ENCODE measurements at regions not wholly inside any gene's neighbourhood (a gene's known extent, or its start where the extent isn't known, plus 50 kb on each side); places are given as distances from the start of the nearest gene placed in this dataset.

- no peak for TF ChIP-seq EZH2 (IDR thresholded peaks at IDR 0.05; ENCODE audit: low read length)
- TF ChIP-seq CTCF (optimal IDR thresholded peaks at IDR 0.05 in 1 of 3, IDR thresholded peaks at IDR 0.05 in 1 of 3, conservative IDR thresholded peaks at IDR 0.05 in 1 of 3; ENCODE audit: extremely low read depth in 1 of 3, insufficient read depth in 2 of 3, low read length in 3 of 3): no peak
- dilution Hi-C loops (cut with MboI; ENCODE audit: extremely low pct_ligation_motif_present, low sequenced_read_pairs): no loop called here
Measured at GRCh38 chr5:57025961-57026360, 74.0 kb upstream of the MIER3 start.

GRCh38 chr5:57028161-57028560 lies 76.2 kb upstream of the MIER3 start:
- Histone ChIP-seq H3K36me3 (ENCODE audit: control insufficient read depth in 2 of 2, extremely low read depth in 1 of 2, insufficient read depth in 2 of 2, low read length in 2 of 2) (no peaks in the 10 kb centered on the region), H3K27me3 (ENCODE audit: control insufficient read depth, extremely low read depth, insufficient read depth, low read length) (no peaks in the 10 kb centered on the region), H4K20me1 (ENCODE audit: control insufficient read depth, extremely low read depth, insufficient read depth, low read length) (no peaks in the 10 kb centered on the region), H3K4me2 (ENCODE audit: control insufficient read depth, extremely low read depth, insufficient read depth, low read depth, low read length) (no peak overlapping the region), H3K4me3 (ENCODE audit: control insufficient read depth in 2 of 3, extremely low read depth in 1 of 3, insufficient read depth in 2 of 3, low read depth in 1 of 3, low read length in 3 of 3) (no peak overlapping the region), H2AFZ (ENCODE audit: control insufficient read depth, low read length) (no peak overlapping the region), H3K9me1 (ENCODE audit: control insufficient read depth, extremely low read depth, insufficient read depth, low read length) (no peaks in the 10 kb centered on the region), H3K9me3 (ENCODE audit: control insufficient read depth, low read depth, low read length) (no peaks in the 10 kb centered on the region), H3K9ac (ENCODE audit: control insufficient read depth, extremely low read depth, insufficient read depth, low read length) (no peak overlapping the region), H3K27ac (ENCODE audit: control insufficient read depth, insufficient read depth, low read length) (no peak overlapping the region), H3K79me2 (ENCODE audit: control insufficient read depth, insufficient read depth, low read length) (no peaks in the 10 kb centered on the region), H3K4me1 (ENCODE audit: control insufficient read depth, extremely low read depth, insufficient read depth, low read length) (peaks cover 2% of the 10 kb centered on the region)
- dilution Hi-C loops (cut with MboI; ENCODE audit: extremely low pct_ligation_motif_present, low sequenced_read_pairs): no loop called here
- no peak for TF ChIP-seq CTCF (optimal IDR thresholded peaks at IDR 0.05 in 1 of 3, IDR thresholded peaks at IDR 0.05 in 1 of 3, conservative IDR thresholded peaks at IDR 0.05 in 1 of 3; ENCODE audit: extremely low read depth in 1 of 3, insufficient read depth in 2 of 3, low read length in 3 of 3)
- no peak for TF ChIP-seq EZH2 (IDR thresholded peaks at IDR 0.05; ENCODE audit: low read length)
- no peak for FAIRE-seq
- no peak for DNase-seq (ENCODE audit: low read depth, low spot score)

More at GRCh38 chr5:57025961-57026360, 74.0 kb upstream of the MIER3 start:
- Histone ChIP-seq H3K4me3 (ENCODE audit: control insufficient read depth in 2 of 3, extremely low read depth in 1 of 3, insufficient read depth in 2 of 3, low read depth in 1 of 3, low read length in 3 of 3) (no peak overlapping the region), H3K4me2 (ENCODE audit: control insufficient read depth, extremely low read depth, insufficient read depth, low read depth, low read length) (no peak overlapping the region), H3K79me2 (ENCODE audit: control insufficient read depth, insufficient read depth, low read length) (no peaks in the 10 kb centered on the region), H3K9ac (ENCODE audit: control insufficient read depth, extremely low read depth, insufficient read depth, low read length) (no peak overlapping the region), H2AFZ (ENCODE audit: control insufficient read depth, low read length) (no peak overlapping the region), H4K20me1 (ENCODE audit: control insufficient read depth, extremely low read depth, insufficient read depth, low read length) (no peaks in the 10 kb centered on the region), H3K4me1 (ENCODE audit: control insufficient read depth, extremely low read depth, insufficient read depth, low read length) (no peaks in the 10 kb centered on the region), H3K9me3 (ENCODE audit: control insufficient read depth, low read depth, low read length) (no peaks in the 10 kb centered on the region), H3K9me1 (ENCODE audit: control insufficient read depth, extremely low read depth, insufficient read depth, low read length) (no peaks in the 10 kb centered on the region), H3K36me3 (ENCODE audit: control insufficient read depth in 2 of 2, extremely low read depth in 1 of 2, insufficient read depth in 2 of 2, low read length in 2 of 2) (no peaks in the 10 kb centered on the region), H3K27ac (ENCODE audit: control insufficient read depth, insufficient read depth, low read length) (no peak overlapping the region), H3K27me3 (ENCODE audit: control insufficient read depth, extremely low read depth, insufficient read depth, low read length) (no peaks in the 10 kb centered on the region)
- DNase-seq (ENCODE audit: low read depth, low spot score) (no peak), FAIRE-seq (no peak)
